ENCODE measurements at regions not wholly inside any gene's neighbourhood (a gene's known extent, or its start where the extent isn't known, plus 50 kb on each side); places are given as distances from the start of the nearest gene placed in this dataset.

- TF ChIP-seq CTCF (IDR thresholded peaks at IDR 0.05) (no peak), POLR2A (IDR thresholded peaks at IDR 0.05) (no peak)
Measured at GRCh38 chr4:38378478-38378877, 285.5 kb upstream of the KLF3 start.
